H9 (cell line): ENCODE measurements at regions not wholly inside any gene's neighbourhood (a gene's known extent, or its start where the extent isn't known, plus 50 kb on each side); places are given as distances from the start of the nearest gene placed in this dataset.

Source experiments
- DNase-seq: peaks from one replicate; pipeline ENCODE4 v3.0.0-alpha.2; 2017
- H2AFZ ChIP-seq: one replicate; pipeline ENCODE4 v1.6.1; 2013; ENCODE audit warnings: mild to moderate bottlenecking, low read length, control low read depth, moderate library complexity
- H2AK5ac ChIP-seq: 2 replicates; pipeline ENCODE4 v1.6.1; 2013; ENCODE audit warnings: low read length, control low read depth, mixed read lengths; ENCODE audit not compliant: insufficient read length
- H2BK120ac ChIP-seq: one replicate; pipeline ENCODE4 v1.6.1; 2013; ENCODE audit warnings: low read depth, mild to moderate bottlenecking, low read length, control low read depth, inconsistent platforms; ENCODE audit not compliant: poor library complexity, severe bottlenecking
- H2BK12ac ChIP-seq: 2 replicates; pipeline ENCODE4 v1.6.1; 2013; ENCODE audit warnings: low read length, control low read depth, mixed read lengths, low read depth; ENCODE audit not compliant: insufficient read length
- H2BK15ac ChIP-seq: 2 replicates; pipeline ENCODE4 v1.6.1; 2013; ENCODE audit warnings: low read depth, low read length, control low read depth
- H2BK20ac ChIP-seq: one replicate; pipeline ENCODE4 v1.6.1; 2013; ENCODE audit warnings: low read depth, mild to moderate bottlenecking, low read length, control low read depth, inconsistent platforms; ENCODE audit not compliant: poor library complexity, severe bottlenecking
- H2BK5ac ChIP-seq: 2 replicates; pipeline ENCODE4 v1.6.1; 2013; ENCODE audit warnings: low read length, control low read depth, mixed read lengths; ENCODE audit not compliant: insufficient read length
- H3K14ac ChIP-seq: 2 replicates; pipeline ENCODE4 v1.6.1; 2013; ENCODE audit warnings: low read length, control low read depth; ENCODE audit not compliant: insufficient read depth
- H3K18ac ChIP-seq: 2 replicates; pipeline ENCODE4 v1.6.1; 2013; ENCODE audit warnings: low read depth, mild to moderate bottlenecking, mixed read lengths, low read length, control low read depth; ENCODE audit not compliant: insufficient read length
- H3K23ac ChIP-seq: 2 replicates; pipeline ENCODE4 v1.6.1; 2013; ENCODE audit warnings: low read length, control low read depth, mixed read lengths, low read depth; ENCODE audit not compliant: insufficient read length
- H3K23me2 ChIP-seq: 2 replicates; pipeline ENCODE4 v1.6.1; 2013; ENCODE audit warnings: low read depth, mild to moderate bottlenecking, mixed read lengths, low read length, control low read depth; ENCODE audit not compliant: insufficient read length, poor library complexity, severe bottlenecking
- H3K27ac ChIP-seq: 2 replicates; pipeline ENCODE4 v1.5.1; 2013; ENCODE audit warnings: low read length, control low read depth, mixed read lengths, low read depth; ENCODE audit not compliant: insufficient read length
- H3K27me3 ChIP-seq: 2 replicates; pipeline ENCODE4 v1.6.1; 2013; ENCODE audit warnings: low read length, control low read depth, inconsistent platforms; ENCODE audit not compliant: insufficient read depth
- H3K4ac ChIP-seq: 2 replicates; pipeline ENCODE4 v1.6.1; 2013; ENCODE audit warnings: low read depth, mild to moderate bottlenecking, control low read depth, inconsistent platforms, low read length, moderate library complexity
- H3K4me1 ChIP-seq: 2 replicates; pipeline ENCODE4 v1.6.1; 2013; ENCODE audit warnings: low read length, control low read depth, inconsistent platforms; ENCODE audit not compliant: insufficient read depth
- H3K4me2 ChIP-seq: 2 replicates; pipeline ENCODE4 v1.6.1; 2013; ENCODE audit warnings: low read length, control low read depth, mixed read lengths; ENCODE audit not compliant: insufficient read length, insufficient read depth
- H3K56ac ChIP-seq: 2 replicates; pipeline ENCODE4 v1.6.1; 2013; ENCODE audit warnings: low read depth, mild to moderate bottlenecking, mixed read lengths, low read length, control low read depth; ENCODE audit not compliant: insufficient read length
- H3K79me1 ChIP-seq: 2 replicates; pipeline ENCODE4 v1.6.1; 2013; ENCODE audit warnings: low read depth, mild to moderate bottlenecking, moderate library complexity, low read length, control low read depth, inconsistent platforms; ENCODE audit not compliant: insufficient read depth, poor library complexity, severe bottlenecking
- H3K79me2 ChIP-seq: 2 replicates; pipeline ENCODE4 v1.6.1; 2013; ENCODE audit warnings: low read length, control low read depth, inconsistent platforms; ENCODE audit not compliant: insufficient read depth
- H3K9ac ChIP-seq: 2 replicates; pipeline ENCODE4 v1.6.1; 2013; ENCODE audit warnings: low read length, control low read depth, mixed read lengths; ENCODE audit not compliant: insufficient read length; ENCODE audit errors: extremely low read depth
- H3K9me3 ChIP-seq: one replicate; pipeline ENCODE4 v1.6.1; 2013; ENCODE audit warnings: low read depth, low read length, inconsistent platforms; ENCODE audit not compliant: control insufficient read depth
- H3T11ph ChIP-seq: one replicate; pipeline ENCODE4 v1.6.1; 2013; ENCODE audit warnings: mild to moderate bottlenecking, low read length, control low read depth, inconsistent platforms
- H4K20me1 ChIP-seq: one replicate; pipeline ENCODE4 v1.6.1; 2013; ENCODE audit not compliant: control insufficient read depth, insufficient read length, insufficient read depth
- H4K5ac ChIP-seq: 2 replicates; pipeline ENCODE4 v1.6.1; 2013; ENCODE audit warnings: low read depth, mild to moderate bottlenecking, mixed read lengths, low read length, control low read depth; ENCODE audit not compliant: insufficient read length
- H4K8ac ChIP-seq: replicated peaks from 2 replicates; pipeline ENCODE4 v1.6.1; 2013; ENCODE audit warnings: low read length, control low read depth, mixed read lengths, low read depth; ENCODE audit not compliant: insufficient read length
- H4K91ac ChIP-seq: 2 replicates; pipeline ENCODE4 v1.6.1; 2013; ENCODE audit warnings: low read depth, mild to moderate bottlenecking, moderate library complexity, mixed read lengths, low read length, control low read depth; ENCODE audit not compliant: insufficient read length
- H3K27ac Mint-ChIP-seq, 3 experiments: 2 replicates in 2 of 3; 3 replicates in 1 of 3; pipeline ENCODE4 v1.8.0; 2020 to 2021; ENCODE audit warnings: mixed read lengths in 3 of 3, mild to moderate bottlenecking in 1 of 3, moderate library complexity in 1 of 3
- H3K27me3 Mint-ChIP-seq: 2 replicates; pipeline ENCODE4 v1.8.0; 2021; ENCODE audit warnings: low read depth, mild to moderate bottlenecking, moderate library complexity, mixed read lengths
- H3K36me3 Mint-ChIP-seq, 3 experiments: 2 replicates in 2 of 3; 3 replicates in 1 of 3; pipeline ENCODE4 v1.8.0; 2020 to 2021; ENCODE audit warnings: low read depth in 3 of 3, mixed read lengths in 3 of 3; ENCODE audit not compliant: insufficient read depth in 1 of 3
- H3K4me1 Mint-ChIP-seq, 2 experiments: 2 replicates each; pipeline ENCODE4 v1.8.0; 2020; ENCODE audit warnings: mixed read lengths in 2 of 2
- H3K4me3 Mint-ChIP-seq, 2 experiments: 2 replicates in 1 of 2; 3 replicates in 1 of 2; pipeline ENCODE4 v1.8.0; 2020 to 2021; ENCODE audit warnings: mild to moderate bottlenecking in 2 of 2, mixed read lengths in 2 of 2, moderate library complexity in 1 of 2
- H3K9me3 Mint-ChIP-seq, 2 experiments: 2 replicates in 1 of 2; 3 replicates in 1 of 2; pipeline ENCODE4 v1.8.0; 2020; ENCODE audit warnings: mild to moderate bottlenecking in 2 of 2, mixed read lengths in 2 of 2, moderate library complexity in 1 of 2
- CTCF ChIP-seq: fragments of 200-600 bp; sonication (generic); conservative IDR thresholded peaks from 3 replicates; pipeline ENCODE4 v1.8.0; 2021; ENCODE audit warnings: antibody characterized with exemption, mild to moderate bottlenecking
- WGBS: extraction: QIAGEN DNeasy Blood & Tissue Kit; methylation state at CpG from one replicate; pipeline ENCODE4 v1.1.7; 2013; ENCODE audit warnings: missing lambda C conversion rate, low lambda C conversion rate, mixed read lengths; ENCODE audit not compliant: insufficient read length; ENCODE audit errors: extremely low coverage; 5-methylcytosine and 5-hydroxymethylcytosine counted together

DNA sequence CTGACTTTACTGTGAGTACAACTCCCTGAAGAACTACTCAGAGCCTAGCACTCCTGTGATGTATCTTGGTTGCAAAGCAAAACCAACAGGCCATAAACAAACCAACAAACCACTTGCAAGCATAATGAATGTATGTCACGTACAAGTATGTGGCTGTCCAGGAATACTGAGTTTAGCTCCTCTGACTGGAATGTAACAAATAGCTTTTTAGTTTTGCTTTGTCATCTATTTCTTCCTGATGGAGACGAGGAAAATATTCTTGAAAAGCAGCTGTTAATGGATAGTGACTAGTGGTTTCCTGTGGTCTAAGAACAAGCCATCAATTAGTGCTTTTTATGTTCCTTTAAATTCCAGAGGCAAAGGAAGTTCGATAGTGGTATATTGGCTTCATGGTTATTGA, 101.9 kb upstream of the LY86 start:
- no peak for TF ChIP-seq CTCF
- no peak overlapping the region for H3T11ph ChIP-seq
- H3K79me2 ChIP-seq: no peaks in the 10 kb centered on the region
- H3K18ac ChIP-seq: no peak overlapping the region
- no peaks in the 10 kb centered on the region for H4K20me1 ChIP-seq
- no peak overlapping the region for H2AK5ac ChIP-seq
- H2BK12ac ChIP-seq: no peak overlapping the region
- H2AFZ ChIP-seq: no peak overlapping the region
- no peak overlapping the region for H2BK15ac ChIP-seq
- no peak overlapping the region for H4K5ac ChIP-seq
- Mint-ChIP-seq H3K27me3 (no peaks in the 10 kb centered on the region), H3K4me3 (no peak overlapping the region), H3K36me3 (no peaks in the 10 kb centered on the region), H3K27ac (no peak overlapping the region), H3K4me1 (no peaks in the 10 kb centered on the region), H3K9me3 (peaks cover 7% of the 10 kb centered on the region in 2 experiments; a peak in 2 of 5 replicates)
- no peak overlapping the region for H2BK5ac ChIP-seq
- H3K23me2 ChIP-seq: no peaks in the 10 kb centered on the region
- H4K8ac ChIP-seq: no peak overlapping the region
- DNase-seq: no peak
- H3K9me3 ChIP-seq: no peaks in the 10 kb centered on the region
- no peak overlapping the region for H2BK120ac ChIP-seq
- H3K56ac ChIP-seq: no peak overlapping the region
- no peaks in the 10 kb centered on the region for H3K79me1 ChIP-seq
- no peak overlapping the region for H2BK20ac ChIP-seq
- no peaks in the 10 kb centered on the region for H3K27me3 ChIP-seq
- no peak overlapping the region for H3K9ac ChIP-seq
- H3K4me1 ChIP-seq: no peaks in the 10 kb centered on the region; the same call in 1 of the 2 replicates
- H3K14ac ChIP-seq: no peak overlapping the region
- no peak overlapping the region for H3K27ac ChIP-seq
- no peak overlapping the region for H3K23ac ChIP-seq
- no CpG with 5 or more reads among the region's 3 CpGs for WGBS
- no peak overlapping the region for H3K4me2 ChIP-seq
- H3K4ac ChIP-seq: no peak overlapping the region
- H4K91ac ChIP-seq: no peak overlapping the region
